ENCODE measurements at regions not wholly inside any gene's neighbourhood (a gene's known extent, or its start where the extent isn't known, plus 50 kb on each side); places are given as distances from the start of the nearest gene placed in this dataset.

GRCh38 chr1:30466026-30466425 is 257.4 kb downstream of the MATN1 start:
- intact Hi-C loops (cut with DNase I, micrococcal nuclease), result no loop called here
- DNase-seq, result no peak
- Histone ChIP-seq H3K4me3 (no peak overlapping the region), H3K4me1 (ENCODE audit: low read depth) (no peaks in the 10 kb centered on the region), H3K36me3 (ENCODE audit: low read depth) (no peaks in the 10 kb centered on the region), H3K9me3 (no peaks in the 10 kb centered on the region)
- TF ChIP-seq CTCF (IDR thresholded peaks at IDR 0.05), result no peak
- ATAC-seq, result no peak

GRCh38 chr1:30465096-30465495 is 258.3 kb downstream of the MATN1 start:
- no peaks in the 10 kb centered on the region for H3K36me3 ChIP-seq (ENCODE audit: low read depth)
- ATAC-seq (no peak), DNase-seq (no peak)
- TF ChIP-seq CTCF (IDR thresholded peaks at IDR 0.05), result no peak
- H3K9me3 ChIP-seq, result no peaks in the 10 kb centered on the region
- H3K4me1 ChIP-seq (ENCODE audit: low read depth), result no peaks in the 10 kb centered on the region
- intact Hi-C loops (cut with DNase I, micrococcal nuclease), result no loop called here
- no peak overlapping the region for H3K4me3 ChIP-seq

- TF ChIP-seq CTCF (IDR thresholded peaks at IDR 0.05), result no peak
- H3K4me1 ChIP-seq (ENCODE audit: low read depth), result no peaks in the 10 kb centered on the region
- DNase-seq, result no peak
- no peaks in the 10 kb centered on the region for H3K9me3 ChIP-seq
- H3K36me3 ChIP-seq (ENCODE audit: low read depth), result no peaks in the 10 kb centered on the region
- intact Hi-C loops (cut with DNase I, micrococcal nuclease), result no loop called here
- no peak overlapping the region for H3K4me3 ChIP-seq
- no peak for ATAC-seq
Measured at GRCh38 chr1:30464187-30464617, 259.2 kb downstream of the MATN1 start.

GRCh38 chr1:30462826-30463425 is 260.5 kb downstream of the MATN1 start:
- intact Hi-C loops (cut with DNase I, micrococcal nuclease), result no loop called here
- H3K36me3 ChIP-seq (ENCODE audit: low read depth), result no peaks in the 10 kb centered on the region
- no peaks in the 10 kb centered on the region for H3K4me1 ChIP-seq (ENCODE audit: low read depth)
- TF ChIP-seq CTCF (IDR thresholded peaks at IDR 0.05), result no peak
- no peak for ATAC-seq
- DNase-seq, result no peak
- no peaks in the 10 kb centered on the region for H3K9me3 ChIP-seq
- H3K4me3 ChIP-seq, result no peak overlapping the region

- Histone ChIP-seq H3K9me3 (no peaks in the 10 kb centered on the region), H3K36me3 (ENCODE audit: low read depth) (no peaks in the 10 kb centered on the region), H3K4me1 (ENCODE audit: low read depth) (no peaks in the 10 kb centered on the region), H3K4me3 (no peak overlapping the region)
- TF ChIP-seq CTCF (IDR thresholded peaks at IDR 0.05), result no peak
- intact Hi-C loops (cut with DNase I, micrococcal nuclease), result no loop called here
- no peak for DNase-seq
- no peak for ATAC-seq
Measured at GRCh38 chr1:30462166-30462565, 261.2 kb downstream of the MATN1 start.

GRCh38 chr1:30461640-30462039 is 261.7 kb downstream of the MATN1 start:
- Histone ChIP-seq H3K4me3 (no peak overlapping the region), H3K4me1 (ENCODE audit: low read depth) (no peaks in the 10 kb centered on the region), H3K9me3 (no peaks in the 10 kb centered on the region), H3K36me3 (ENCODE audit: low read depth) (no peaks in the 10 kb centered on the region)
- no peak for TF ChIP-seq CTCF (IDR thresholded peaks at IDR 0.05)
- no peak for ATAC-seq
- DNase-seq, result no peak
- intact Hi-C loops (cut with DNase I, micrococcal nuclease), result no loop called here

Data from mucosa of descending colon (tissue), 3 donors.